Stimulated activated CD8-positive, alpha-beta memory T cell treated with anti-CD3 and anti-CD28 coated beads, Interleukin-4, amount 100 ng/mL, for 1 hour (primary cell): ENCODE measurements at regions not wholly inside any gene's neighbourhood (a gene's known extent, or its start where the extent isn't known, plus 50 kb on each side); places are given as distances from the start of the nearest gene placed in this dataset.

ENCODE experiments used
- DNase-seq, 2 donors: peaks; one replicate each; pipeline ENCODE4 v3.0.0-alpha.2; 2020; ENCODE audit warnings: low read depth in 2 of 2, low spot score in 1 of 2

- no peak for DNase-seq
These were observed 91.1 kb upstream of the PLPPR1 start for GRCh38 chr9:100937382-100937781.

GRCh38 chr9:100938507-100938906 lies 90.0 kb upstream of the PLPPR1 start:
- DNase-seq = no peak

GRCh38 chr9:100939636-100940035 lies 88.9 kb upstream of the PLPPR1 start:
- DNase-seq = no peak

GRCh38 chr9:100959226-100959625 lies 69.3 kb upstream of the PLPPR1 start:
- no peak for DNase-seq
